ENCODE measurements at regions not wholly inside any gene's neighbourhood (a gene's known extent, or its start where the extent isn't known, plus 50 kb on each side); places are given as distances from the start of the nearest gene placed in this dataset.

DNA sequence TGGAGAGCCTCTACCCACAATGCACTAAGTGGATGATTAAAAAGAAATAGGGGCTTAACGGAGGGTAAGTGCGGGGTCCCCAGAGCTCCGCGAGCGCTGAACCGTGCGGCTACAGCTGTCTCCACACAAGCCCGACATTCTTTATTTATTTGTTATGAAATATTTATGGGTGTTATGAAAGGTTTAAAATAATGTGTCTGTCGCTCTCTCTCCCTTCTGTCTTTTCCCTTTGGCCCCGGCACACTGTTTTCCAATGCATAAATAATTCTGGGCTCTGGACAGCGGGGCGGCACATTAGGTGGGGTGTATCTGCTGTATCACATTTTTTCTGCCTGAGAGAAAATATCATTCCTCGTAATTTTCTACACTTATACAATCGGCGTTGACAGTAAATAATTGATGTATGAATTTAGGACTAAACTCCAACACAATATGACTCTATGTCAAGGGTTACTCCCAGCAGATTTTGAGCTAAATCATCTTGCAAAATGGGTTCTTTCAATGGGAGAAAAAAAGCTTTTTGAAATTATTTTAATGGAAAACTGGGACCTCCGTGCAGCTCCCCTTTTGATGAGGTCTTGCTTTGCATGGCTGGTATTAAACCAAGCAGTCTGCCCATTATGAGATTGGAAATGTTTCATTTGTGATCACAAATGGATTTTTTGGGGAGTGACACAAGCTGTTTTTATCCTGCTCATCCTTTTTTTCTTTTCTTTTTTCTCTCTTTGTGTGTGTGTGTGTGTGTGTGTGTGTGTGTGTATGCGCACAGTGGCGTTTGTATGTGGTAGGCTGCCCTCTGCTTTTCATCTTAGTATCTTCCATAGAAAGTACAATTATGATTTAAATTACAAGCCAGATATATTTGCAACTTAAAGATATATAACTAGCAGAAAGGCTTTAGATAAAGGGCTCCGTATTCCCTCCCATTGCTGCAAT is 370.6 kb upstream of the IRX4 start:
- no peaks in the 10 kb centered on the region for H3K79me2 ChIP-seq (ENCODE audit: insufficient read depth, low read depth)
- TF ChIP-seq CTCF (conservative IDR thresholded peaks at IDR 0.05; ENCODE audit: low read depth, low read length), result no peak
- H3K4me3 ChIP-seq (IDR thresholded peaks at IDR 0.05; ENCODE audit: insufficient read depth, low read depth, low read length), result no peak overlapping the region
- no peaks in the 10 kb centered on the region for H3K4me1 ChIP-seq (ENCODE audit: low read depth, poor library complexity, severe bottlenecking)
- no peaks in the 10 kb centered on the region for H3K36me3 ChIP-seq (ENCODE audit: insufficient read depth)
- H2AFZ ChIP-seq (ENCODE audit: low read depth), result no peak overlapping the region
- no peak overlapping the region for H3K27ac ChIP-seq
- H4K20me1 ChIP-seq (ENCODE audit: insufficient read depth), result no peaks in the 10 kb centered on the region
- H3K9ac ChIP-seq, result no peak overlapping the region
- H3K27me3 ChIP-seq (ENCODE audit: insufficient read depth, low read depth), result no peaks in the 10 kb centered on the region
- no peak overlapping the region for H3K4me2 ChIP-seq

- no peaks in the 10 kb centered on the region for H3K27me3 ChIP-seq (ENCODE audit: insufficient read depth, low read depth)
- no peak for TF ChIP-seq CTCF (conservative IDR thresholded peaks at IDR 0.05; ENCODE audit: low read depth, low read length)
- no peaks in the 10 kb centered on the region for H3K79me2 ChIP-seq (ENCODE audit: insufficient read depth, low read depth)
- H2AFZ ChIP-seq (ENCODE audit: low read depth), result no peak overlapping the region
- no peak overlapping the region for H3K9ac ChIP-seq
- no peaks in the 10 kb centered on the region for H3K4me1 ChIP-seq (ENCODE audit: low read depth, poor library complexity, severe bottlenecking)
- H4K20me1 ChIP-seq (ENCODE audit: insufficient read depth), result no peaks in the 10 kb centered on the region
- H3K36me3 ChIP-seq (ENCODE audit: insufficient read depth), result no peaks in the 10 kb centered on the region
- H3K4me3 ChIP-seq (IDR thresholded peaks at IDR 0.05; ENCODE audit: insufficient read depth, low read depth, low read length), result no peak overlapping the region
- H3K27ac ChIP-seq, result no peak overlapping the region
- no peak overlapping the region for H3K4me2 ChIP-seq
Measured at GRCh38 chr5:2251751-2252150, 369.0 kb upstream of the IRX4 start.

- no peaks in the 10 kb centered on the region for H3K4me1 ChIP-seq (ENCODE audit: low read depth, poor library complexity, severe bottlenecking)
- no peak overlapping the region for H3K9ac ChIP-seq
Measured at GRCh38 chr5:2251298-2251697, 368.6 kb upstream of the IRX4 start.

DNA sequence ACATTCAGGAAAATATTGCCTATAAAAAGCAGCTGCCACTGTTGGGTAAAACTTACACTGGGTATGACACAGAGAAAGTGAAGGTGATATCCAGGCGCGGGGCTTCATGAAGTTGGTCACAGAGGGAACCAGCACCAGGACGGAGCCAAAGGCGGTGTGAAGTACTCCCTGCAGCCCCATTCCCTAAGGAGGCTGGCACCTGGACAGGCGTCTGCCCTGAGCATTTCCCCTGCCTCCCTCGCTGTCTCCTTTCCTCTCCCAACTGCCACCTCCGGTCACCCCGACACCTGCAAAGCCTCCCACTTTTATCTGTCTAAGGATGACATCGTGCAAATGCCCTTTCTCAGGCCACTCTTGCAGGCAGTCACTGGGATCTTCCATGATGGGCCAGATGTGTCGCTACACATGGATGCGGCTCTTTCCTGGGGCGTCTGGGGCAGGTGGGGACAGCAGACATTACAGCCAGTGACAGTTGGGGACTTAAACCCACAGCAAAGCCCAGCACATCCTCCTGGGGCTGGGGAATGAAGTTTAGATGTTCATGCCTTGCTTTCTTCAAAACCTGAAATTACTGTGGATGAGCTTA is 367.7 kb upstream of the IRX4 start:
- H3K4me1 ChIP-seq (ENCODE audit: low read depth, poor library complexity, severe bottlenecking), result no peaks in the 10 kb centered on the region
- no peak overlapping the region for H3K4me3 ChIP-seq (IDR thresholded peaks at IDR 0.05; ENCODE audit: insufficient read depth, low read depth, low read length)
- TF ChIP-seq CTCF (conservative IDR thresholded peaks at IDR 0.05; ENCODE audit: low read depth, low read length), result no peak
- H2AFZ ChIP-seq (ENCODE audit: low read depth), result no peak overlapping the region
- no peaks in the 10 kb centered on the region for H3K27me3 ChIP-seq (ENCODE audit: insufficient read depth, low read depth)
- no peak overlapping the region for H3K27ac ChIP-seq
- no peaks in the 10 kb centered on the region for H3K36me3 ChIP-seq (ENCODE audit: insufficient read depth)
- no peaks in the 10 kb centered on the region for H3K79me2 ChIP-seq (ENCODE audit: insufficient read depth, low read depth)
- no peak overlapping the region for H3K9ac ChIP-seq
- H4K20me1 ChIP-seq (ENCODE audit: insufficient read depth), result no peaks in the 10 kb centered on the region
- no peak overlapping the region for H3K4me2 ChIP-seq

More at GRCh38 chr5:2251298-2251697, 368.6 kb upstream of the IRX4 start:
- H4K20me1 ChIP-seq (ENCODE audit: insufficient read depth), result no peaks in the 10 kb centered on the region
- H3K27me3 ChIP-seq (ENCODE audit: insufficient read depth, low read depth), result no peaks in the 10 kb centered on the region
- TF ChIP-seq CTCF (conservative IDR thresholded peaks at IDR 0.05; ENCODE audit: low read depth, low read length), result no peak
- H3K4me2 ChIP-seq, result no peak overlapping the region
- no peak overlapping the region for H2AFZ ChIP-seq (ENCODE audit: low read depth)
- no peaks in the 10 kb centered on the region for H3K79me2 ChIP-seq (ENCODE audit: insufficient read depth, low read depth)
- no peak overlapping the region for H3K27ac ChIP-seq
- no peaks in the 10 kb centered on the region for H3K36me3 ChIP-seq (ENCODE audit: insufficient read depth)
- no peak overlapping the region for H3K4me3 ChIP-seq (IDR thresholded peaks at IDR 0.05; ENCODE audit: insufficient read depth, low read depth, low read length)

All from KMS-11 (cell line).